SK-N-SH treated with all-trans-retinoic acid at 6 μM for 48 hours (cell line): ENCODE measurements at regions not wholly inside any gene's neighbourhood (a gene's known extent, or its start where the extent isn't known, plus 50 kb on each side); places are given as distances from the start of the nearest gene placed in this dataset.

Source experiments
- ATAC-seq: fragments of 200-7000 bp; cut with Tn5 transposase; 3 replicates; pipeline ENCODE4 v1.9.1; 2020; ENCODE audit warnings: mild to moderate bottlenecking, moderate library complexity
- ARNTL ChIP-seq: fragments of 450-650 bp; formaldehyde crosslinking; IDR thresholded peaks from 2 replicates; pipeline ENCODE4 v1.5.0; 2020; ENCODE audit warnings: low read depth, mild to moderate bottlenecking, moderate library complexity, borderline replicate concordance
- BACH2 ChIP-seq: fragments of 250-450 bp; sonication (Bioruptor Pico); IDR thresholded peaks from 2 replicates; pipeline ENCODE4 v1.9.0; 2021; ENCODE audit warnings: mild to moderate bottlenecking, borderline replicate concordance
- CSDC2 ChIP-seq: fragments of 250-450 bp; sonication (Bioruptor Pico); IDR thresholded peaks from 2 replicates; pipeline ENCODE4 v1.5.0; 2020; ENCODE audit warnings: mild to moderate bottlenecking, moderate library complexity
- CSRNP3 ChIP-seq: fragments of 250-450 bp; sonication (Bioruptor Pico); IDR thresholded peaks from 2 replicates; pipeline ENCODE4 v1.5.1; 2021; ENCODE audit warnings: mild to moderate bottlenecking, moderate library complexity
- ESRRG ChIP-seq: fragments of 250-450 bp; sonication (Bioruptor Pico); IDR thresholded peaks from 2 replicates; pipeline ENCODE4 v1.6.1; 2021; ENCODE audit warnings: mild to moderate bottlenecking
- GLIS3 ChIP-seq: fragments of 250-450 bp; sonication (Bioruptor Pico); IDR thresholded peaks from 2 replicates; pipeline ENCODE4 v1.5.0; 2020; ENCODE audit warnings: mild to moderate bottlenecking, moderate library complexity
- ISL1 ChIP-seq: fragments of 250-450 bp; sonication (Bioruptor Pico); IDR thresholded peaks from 2 replicates; pipeline ENCODE4 v2.1.2; 2022; ENCODE audit warnings: mild to moderate bottlenecking, moderate library complexity
- POU6F1 ChIP-seq: fragments of 250-450 bp; sonication (Bioruptor Pico); IDR thresholded peaks from 2 replicates; pipeline ENCODE4 v1.8.0; 2021; ENCODE audit warnings: low read depth, mild to moderate bottlenecking, moderate library complexity, borderline replicate concordance
- PPARA ChIP-seq: fragments of 250-450 bp; sonication (Bioruptor Pico); IDR thresholded peaks from 2 replicates; pipeline ENCODE4 v1.5.0; 2020; ENCODE audit warnings: mild to moderate bottlenecking, borderline replicate concordance
- RARB ChIP-seq: fragments of 250-450 bp; sonication (Bioruptor Pico); IDR thresholded peaks from 2 replicates; pipeline ENCODE4 v1.8.0; 2021; ENCODE audit warnings: mild to moderate bottlenecking, moderate library complexity
- SNAI2 ChIP-seq: fragments of 250-450 bp; sonication (Bioruptor Pico); IDR thresholded peaks from 2 replicates; pipeline ENCODE4 v1.5.0; 2020; ENCODE audit warnings: mild to moderate bottlenecking, moderate library complexity
- TCF4 ChIP-seq: fragments of 250-450 bp; sonication (Bioruptor Pico); IDR thresholded peaks from 2 replicates; pipeline ENCODE4 v1.8.0; 2021; ENCODE audit warnings: mild to moderate bottlenecking, moderate library complexity, borderline replicate concordance
- TOX ChIP-seq: fragments of 250-450 bp; sonication (Bioruptor Pico); IDR thresholded peaks from 2 replicates; pipeline ENCODE4 v1.8.0; 2021; ENCODE audit warnings: mild to moderate bottlenecking, moderate library complexity, borderline replicate concordance
- ZC3H10 ChIP-seq: fragments of 250-450 bp; sonication (Bioruptor Pico); IDR thresholded peaks from 2 replicates; pipeline ENCODE4 v1.5.1; 2021; ENCODE audit warnings: mild to moderate bottlenecking, moderate library complexity
- ZFP3 ChIP-seq: fragments of 250-450 bp; sonication (Bioruptor Pico); IDR thresholded peaks from 2 replicates; pipeline ENCODE4 v1.5.0; 2020; ENCODE audit warnings: mild to moderate bottlenecking, moderate library complexity
- ZNF565 ChIP-seq: fragments of 450-650 bp; formaldehyde crosslinking; conservative IDR thresholded peaks from 2 replicates; pipeline ENCODE4 v1.5.0; 2020; ENCODE audit warnings: low read depth, mild to moderate bottlenecking, moderate library complexity
- ZNF70 ChIP-seq: fragments of 450-650 bp; formaldehyde crosslinking; IDR thresholded peaks from 2 replicates; pipeline ENCODE4 v1.5.0; 2020; ENCODE audit warnings: mild to moderate bottlenecking, moderate library complexity
- TF ChIP-seq, protein P1 (sequence below): fragments of 250-450 bp; sonication (Bioruptor Pico); IDR thresholded peaks from 2 replicates; pipeline ENCODE4 v1.8.0; 2020; ENCODE audit warnings: mild to moderate bottlenecking, moderate library complexity, borderline replicate concordance
- TF ChIP-seq, protein P2 (sequence below): fragments of 250-450 bp; sonication (Bioruptor Pico); IDR thresholded peaks from 2 replicates; pipeline ENCODE4 v1.5.0; 2020; ENCODE audit warnings: mild to moderate bottlenecking, moderate library complexity
- TF ChIP-seq, protein P3 (sequence below): fragments of 250-450 bp; sonication (Bioruptor Pico); IDR thresholded peaks from 2 replicates; pipeline ENCODE4 v1.5.1; 2020; ENCODE audit warnings: low read depth, mild to moderate bottlenecking, moderate library complexity

- ATAC-seq = no peak
- TF ChIP-seq GLIS3 (no peak), POU6F1 (CRISPR knock-in tag) (no peak), ZNF70 (CRISPR knock-in tag) (no peak), RARB (CRISPR knock-in tag) (no peak), SNAI2 (CRISPR knock-in tag) (no peak), TOX (CRISPR knock-in tag) (no peak), ISL1 (CRISPR knock-in tag) (no peak), CSRNP3 (CRISPR knock-in tag) (no peak), BACH2 (CRISPR knock-in tag) (no peak), ESRRG (CRISPR knock-in tag) (no peak), CSDC2 (CRISPR knock-in tag) (no peak), ZNF565 (CRISPR knock-in tag) (no peak), ZFP3 (CRISPR knock-in tag) (no peak), TCF4 (CRISPR knock-in tag) (no peak), ZC3H10 (CRISPR knock-in tag) (no peak), ARNTL (CRISPR knock-in tag) (no peak), PPARA (CRISPR knock-in tag) (no peak)
- TF ChIP-seq, protein P1, sequence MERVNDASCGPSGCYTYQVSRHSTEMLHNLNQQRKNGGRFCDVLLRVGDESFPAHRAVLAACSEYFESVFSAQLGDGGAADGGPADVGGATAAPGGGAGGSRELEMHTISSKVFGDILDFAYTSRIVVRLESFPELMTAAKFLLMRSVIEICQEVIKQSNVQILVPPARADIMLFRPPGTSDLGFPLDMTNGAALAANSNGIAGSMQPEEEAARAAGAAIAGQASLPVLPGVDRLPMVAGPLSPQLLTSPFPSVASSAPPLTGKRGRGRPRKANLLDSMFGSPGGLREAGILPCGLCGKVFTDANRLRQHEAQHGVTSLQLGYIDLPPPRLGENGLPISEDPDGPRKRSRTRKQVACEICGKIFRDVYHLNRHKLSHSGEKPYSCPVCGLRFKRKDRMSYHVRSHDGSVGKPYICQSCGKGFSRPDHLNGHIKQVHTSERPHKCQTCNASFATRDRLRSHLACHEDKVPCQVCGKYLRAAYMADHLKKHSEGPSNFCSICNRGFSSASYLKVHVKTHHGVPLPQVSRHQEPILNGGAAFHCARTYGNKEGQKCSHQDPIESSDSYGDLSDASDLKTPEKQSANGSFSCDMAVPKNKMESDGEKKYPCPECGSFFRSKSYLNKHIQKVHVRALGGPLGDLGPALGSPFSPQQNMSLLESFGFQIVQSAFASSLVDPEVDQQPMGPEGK = no peak
- TF ChIP-seq, protein P2, sequence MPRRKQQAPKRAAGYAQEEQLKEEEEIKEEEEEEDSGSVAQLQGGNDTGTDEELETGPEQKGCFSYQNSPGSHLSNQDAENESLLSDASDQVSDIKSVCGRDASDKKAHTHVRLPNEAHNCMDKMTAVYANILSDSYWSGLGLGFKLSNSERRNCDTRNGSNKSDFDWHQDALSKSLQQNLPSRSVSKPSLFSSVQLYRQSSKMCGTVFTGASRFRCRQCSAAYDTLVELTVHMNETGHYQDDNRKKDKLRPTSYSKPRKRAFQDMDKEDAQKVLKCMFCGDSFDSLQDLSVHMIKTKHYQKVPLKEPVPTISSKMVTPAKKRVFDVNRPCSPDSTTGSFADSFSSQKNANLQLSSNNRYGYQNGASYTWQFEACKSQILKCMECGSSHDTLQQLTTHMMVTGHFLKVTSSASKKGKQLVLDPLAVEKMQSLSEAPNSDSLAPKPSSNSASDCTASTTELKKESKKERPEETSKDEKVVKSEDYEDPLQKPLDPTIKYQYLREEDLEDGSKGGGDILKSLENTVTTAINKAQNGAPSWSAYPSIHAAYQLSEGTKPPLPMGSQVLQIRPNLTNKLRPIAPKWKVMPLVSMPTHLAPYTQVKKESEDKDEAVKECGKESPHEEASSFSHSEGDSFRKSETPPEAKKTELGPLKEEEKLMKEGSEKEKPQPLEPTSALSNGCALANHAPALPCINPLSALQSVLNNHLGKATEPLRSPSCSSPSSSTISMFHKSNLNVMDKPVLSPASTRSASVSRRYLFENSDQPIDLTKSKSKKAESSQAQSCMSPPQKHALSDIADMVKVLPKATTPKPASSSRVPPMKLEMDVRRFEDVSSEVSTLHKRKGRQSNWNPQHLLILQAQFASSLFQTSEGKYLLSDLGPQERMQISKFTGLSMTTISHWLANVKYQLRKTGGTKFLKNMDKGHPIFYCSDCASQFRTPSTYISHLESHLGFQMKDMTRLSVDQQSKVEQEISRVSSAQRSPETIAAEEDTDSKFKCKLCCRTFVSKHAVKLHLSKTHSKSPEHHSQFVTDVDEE (CRISPR knock-in tag) = no peak
- TF ChIP-seq, protein P3, sequence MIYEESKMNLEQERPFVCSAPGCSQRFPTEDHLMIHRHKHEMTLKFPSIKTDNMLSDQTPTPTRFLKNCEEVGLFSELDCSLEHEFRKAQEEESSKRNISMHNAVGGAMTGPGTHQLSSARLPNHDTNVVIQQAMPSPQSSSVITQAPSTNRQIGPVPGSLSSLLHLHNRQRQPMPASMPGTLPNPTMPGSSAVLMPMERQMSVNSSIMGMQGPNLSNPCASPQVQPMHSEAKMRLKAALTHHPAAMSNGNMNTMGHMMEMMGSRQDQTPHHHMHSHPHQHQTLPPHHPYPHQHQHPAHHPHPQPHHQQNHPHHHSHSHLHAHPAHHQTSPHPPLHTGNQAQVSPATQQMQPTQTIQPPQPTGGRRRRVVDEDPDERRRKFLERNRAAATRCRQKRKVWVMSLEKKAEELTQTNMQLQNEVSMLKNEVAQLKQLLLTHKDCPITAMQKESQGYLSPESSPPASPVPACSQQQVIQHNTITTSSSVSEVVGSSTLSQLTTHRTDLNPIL (CRISPR knock-in tag) = no peak
Measured at GRCh38 chr18:22513721-22514481, 96.2 kb upstream of the CTAGE1 start.

GRCh38 chr18:22514655-22515054, 96.9 kb upstream of the CTAGE1 start:
- TF ChIP-seq POU6F1 (CRISPR knock-in tag) (no peak), ISL1 (CRISPR knock-in tag) (no peak), TOX (CRISPR knock-in tag) (no peak), ARNTL (CRISPR knock-in tag) (no peak)
- TF ChIP-seq, all 23 proteins: peak for 0
- ATAC-seq = no peak
